WTC11 (cell line): ENCODE measurements at regions not wholly inside any gene's neighbourhood (a gene's known extent, or its start where the extent isn't known, plus 50 kb on each side); places are given as distances from the start of the nearest gene placed in this dataset.
"Not testable (repeated sequence)": the region's sequence is repeated elsewhere in the genome, so short reads cannot be mapped to it uniquely, and the experiment has no call there.

Experiments used
- ATAC-seq: fragments of 200-7000 bp; cut with Tn5 transposase; 2 replicates; pipeline ENCODE4 v1.10.0; 2021; ENCODE audit warnings: mild to moderate bottlenecking, moderate library complexity
- CTCF ChIA-PET: fragments of 300-600 bp; sonication (Branson Sonifier 250); formaldehyde crosslinking; loops from one replicate; lab custom pipeline; 2021; ENCODE audit warnings: antibody characterized with exemption; lab: Charles Lee
- POLR2A ChIA-PET: fragments of 350-600 bp; sonication (Branson Sonifier 250); formaldehyde crosslinking; loops from one replicate; lab custom pipeline; 2021; ENCODE audit warnings: antibody characterized with exemption; lab: Charles Lee
- DNase-seq: peaks from one replicate; pipeline ENCODE4 v3.0.0; 2021; ENCODE audit warnings: low spot score
- H3K27ac Mint-ChIP-seq: 2 replicates; pipeline ENCODE4 v1.8.0; 2021; ENCODE audit warnings: mixed read lengths
- H3K27me3 Mint-ChIP-seq: 2 replicates; pipeline ENCODE4 v1.8.0; 2021; ENCODE audit warnings: low read depth, mild to moderate bottlenecking, moderate library complexity, mixed read lengths
- H3K36me3 Mint-ChIP-seq: 2 replicates; pipeline ENCODE4 v1.8.0; 2021; ENCODE audit warnings: mixed read lengths
- H3K4me1 Mint-ChIP-seq: 2 replicates; pipeline ENCODE4 v1.8.0; 2022; ENCODE audit warnings: mixed read lengths
- H3K4me3 Mint-ChIP-seq: 2 replicates; pipeline ENCODE4 v1.8.0; 2021; ENCODE audit warnings: mild to moderate bottlenecking, moderate library complexity, mixed read lengths
- H3K9me3 Mint-ChIP-seq: 2 replicates; pipeline ENCODE4 v1.8.0; 2021; ENCODE audit warnings: mixed read lengths
- ATF3 ChIP-seq: sonication (generic); formaldehyde crosslinking; conservative IDR thresholded peaks from 2 replicates; pipeline ENCODE4 v1.8.1; 2022; ENCODE audit warnings: mild to moderate bottlenecking, missing genetic modification reagents
- CREM ChIP-seq: sonication (generic); formaldehyde crosslinking; IDR thresholded peaks from 2 replicates; pipeline ENCODE4 v1.8.1; 2022; ENCODE audit warnings: mild to moderate bottlenecking, missing genetic modification reagents, moderate library complexity
- ELF4 ChIP-seq: sonication (generic); formaldehyde crosslinking; IDR thresholded peaks from 2 replicates; pipeline ENCODE4 v1.8.1; 2022; ENCODE audit warnings: low read depth, mild to moderate bottlenecking, moderate library complexity, missing genetic modification reagents
- EMX1 ChIP-seq: fragments of 250-450 bp; sonication (Bioruptor Pico); IDR thresholded peaks from 2 replicates; pipeline ENCODE4 v1.8.0; 2021; ENCODE audit warnings: mild to moderate bottlenecking
- FOXJ3 ChIP-seq: sonication (generic); formaldehyde crosslinking; IDR thresholded peaks from 2 replicates; pipeline ENCODE4 v1.9.0; 2021; ENCODE audit warnings: missing genetic modification reagents, mild to moderate bottlenecking, borderline replicate concordance
- FOXP1 ChIP-seq: sonication (generic); formaldehyde crosslinking; IDR thresholded peaks from 2 replicates; pipeline ENCODE4 v1.8.0; 2022; ENCODE audit warnings: missing genetic modification reagents, mild to moderate bottlenecking, moderate library complexity, borderline replicate concordance
- KAT7 ChIP-seq: sonication (generic); formaldehyde crosslinking; IDR thresholded peaks from 2 replicates; pipeline ENCODE4 v1.8.1; 2023; ENCODE audit warnings: missing genetic modification reagents, mild to moderate bottlenecking, borderline replicate concordance
- NR1H2 ChIP-seq: sonication (generic); formaldehyde crosslinking; IDR thresholded peaks from 2 replicates; pipeline ENCODE4 v1.9.0; 2021; ENCODE audit warnings: mild to moderate bottlenecking, moderate library complexity, missing genetic modification reagents
- PRRX2 ChIP-seq: fragments of 250-450 bp; sonication (Bioruptor Pico); IDR thresholded peaks from 2 replicates; pipeline ENCODE4 v1.8.0; 2021; ENCODE audit warnings: mild to moderate bottlenecking
- RELA ChIP-seq: sonication (generic); formaldehyde crosslinking; IDR thresholded peaks from 2 replicates; pipeline ENCODE4 v1.8.1; 2022; ENCODE audit warnings: missing genetic modification reagents, mild to moderate bottlenecking, borderline replicate concordance
- SMAD3 ChIP-seq: sonication (generic); formaldehyde crosslinking; IDR thresholded peaks from 2 replicates; pipeline ENCODE4 v1.8.0; 2022; ENCODE audit warnings: missing genetic modification reagents, mild to moderate bottlenecking, borderline replicate concordance
- SMAD4 ChIP-seq: sonication (generic); formaldehyde crosslinking; IDR thresholded peaks from 2 replicates; pipeline ENCODE4 v1.8.0; 2022; ENCODE audit warnings: mild to moderate bottlenecking, missing genetic modification reagents
- TEAD4 ChIP-seq: sonication (generic); formaldehyde crosslinking; IDR thresholded peaks from 2 replicates; pipeline ENCODE4 v1.8.0; 2022; ENCODE audit warnings: mild to moderate bottlenecking, missing genetic modification reagents
- ZNF219 ChIP-seq: sonication (generic); formaldehyde crosslinking; IDR thresholded peaks from 2 replicates; pipeline ENCODE4 v1.8.0; 2023; ENCODE audit warnings: missing genetic modification reagents, mild to moderate bottlenecking, borderline replicate concordance
- ZNF263 ChIP-seq: sonication (generic); formaldehyde crosslinking; IDR thresholded peaks from 2 replicates; pipeline ENCODE4 v1.8.1; 2022; ENCODE audit warnings: low read depth, mild to moderate bottlenecking, moderate library complexity, missing genetic modification reagents
- ZNF317 ChIP-seq: sonication (generic); formaldehyde crosslinking; IDR thresholded peaks from 2 replicates; pipeline ENCODE4 v1.8.1; 2023; ENCODE audit warnings: low read depth, mild to moderate bottlenecking, moderate library complexity, missing genetic modification reagents, borderline replicate concordance
- ZNF416 ChIP-seq: fragments of 250-450 bp; sonication (Bioruptor Pico); IDR thresholded peaks from 2 replicates; pipeline ENCODE4 v1.9.0; 2021; ENCODE audit warnings: mild to moderate bottlenecking, inconsistent platforms
- ZNF671 ChIP-seq: fragments of 250-450 bp; sonication (Bioruptor Pico); IDR thresholded peaks from 2 replicates; pipeline ENCODE4 v1.8.0; 2021; ENCODE audit warnings: mild to moderate bottlenecking
- TF ChIP-seq, protein P1 (sequence below): sonication (generic); formaldehyde crosslinking; IDR thresholded peaks from 2 replicates; pipeline ENCODE4 v1.8.1; 2023; ENCODE audit warnings: mild to moderate bottlenecking, missing genetic modification reagents
- TF ChIP-seq, protein P2 (sequence below): sonication (generic); formaldehyde crosslinking; IDR thresholded peaks from 2 replicates; pipeline ENCODE4 v1.8.1; 2023; ENCODE audit warnings: mild to moderate bottlenecking, missing genetic modification reagents, moderate library complexity
- TF ChIP-seq, protein P3 (sequence below): sonication (generic); formaldehyde crosslinking; IDR thresholded peaks from 2 replicates; pipeline ENCODE4 v1.8.1; 2023; ENCODE audit warnings: mild to moderate bottlenecking, missing genetic modification reagents, moderate library complexity
- TF ChIP-seq, protein P4 (sequence below): sonication (generic); formaldehyde crosslinking; IDR thresholded peaks from 2 replicates; pipeline ENCODE4 v1.8.1; 2022; ENCODE audit warnings: mild to moderate bottlenecking, moderate library complexity, missing genetic modification reagents

DNA sequence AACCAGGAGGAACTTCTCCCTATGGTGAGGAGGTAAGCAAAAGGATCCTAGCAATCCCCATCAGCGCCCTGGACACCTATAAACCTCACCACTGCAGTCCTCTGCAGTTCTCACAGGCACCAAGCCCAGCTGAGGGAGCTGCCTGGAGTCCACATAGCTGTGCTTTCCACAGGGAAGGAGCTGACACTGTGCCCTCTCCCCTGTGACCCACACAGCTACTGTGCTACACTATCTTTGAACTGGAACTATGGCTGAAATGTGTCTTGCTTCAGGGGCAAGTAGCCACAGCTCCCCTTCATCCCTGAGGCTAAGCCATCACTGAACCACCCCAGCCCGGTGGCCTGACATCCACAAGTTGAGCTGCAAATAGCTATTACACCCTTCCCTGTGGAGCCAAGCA is 208.5 kb upstream of the RPL34 start:
- Mint-ChIP-seq H3K27me3 (no peaks in the 10 kb centered on the region; the same call in 1 of the 2 replicates), H3K9me3 (peaks cover 8% of the 10 kb centered on the region), H3K27ac (no peak overlapping the region), H3K36me3 (peaks cover 10% of the 10 kb centered on the region), H3K4me1 (peaks cover 8% of the 10 kb centered on the region), H3K4me3 (no peak overlapping the region)
- TF ChIP-seq ZNF263 (no peak), NR1H2 (no peak), RELA (CRISPR knock-in tag) (no peak), TEAD4 (CRISPR knock-in tag) (no peak), FOXP1 (CRISPR knock-in tag) (no peak), ELF4 (CRISPR knock-in tag) (no peak), SMAD3 (CRISPR knock-in tag) (no peak)
- TF ChIP-seq, protein P1, sequence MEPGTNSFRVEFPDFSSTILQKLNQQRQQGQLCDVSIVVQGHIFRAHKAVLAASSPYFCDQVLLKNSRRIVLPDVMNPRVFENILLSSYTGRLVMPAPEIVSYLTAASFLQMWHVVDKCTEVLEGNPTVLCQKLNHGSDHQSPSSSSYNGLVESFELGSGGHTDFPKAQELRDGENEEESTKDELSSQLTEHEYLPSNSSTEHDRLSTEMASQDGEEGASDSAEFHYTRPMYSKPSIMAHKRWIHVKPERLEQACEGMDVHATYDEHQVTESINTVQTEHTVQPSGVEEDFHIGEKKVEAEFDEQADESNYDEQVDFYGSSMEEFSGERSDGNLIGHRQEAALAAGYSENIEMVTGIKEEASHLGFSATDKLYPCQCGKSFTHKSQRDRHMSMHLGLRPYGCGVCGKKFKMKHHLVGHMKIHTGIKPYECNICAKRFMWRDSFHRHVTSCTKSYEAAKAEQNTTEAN (CRISPR knock-in tag): no peak
- no peak for ATAC-seq
- POLR2A ChIA-PET: no interaction called here
- DNase-seq: no peak
- CTCF ChIA-PET: interaction anchor here (1.1 kb wide), 1 partner anchor 160 kb away, joined by 4 read pairs; no protein-coding TSS in a partner anchor

- Mint-ChIP-seq H3K9me3 (peaks cover 18% of the 10 kb centered on the region), H3K36me3 (peaks cover 19% of the 10 kb centered on the region)
- DNase-seq, H3K27ac Mint-ChIP-seq, H3K4me1 Mint-ChIP-seq, POLR2A ChIA-PET, CTCF ChIA-PET, H3K4me3 Mint-ChIP-seq, H3K27me3 Mint-ChIP-seq, ATAC-seq: not testable (repeated sequence)
Measured at GRCh38 chr4:108409691-108410090, 210.7 kb upstream of the RPL34 start.

- H3K4me1 Mint-ChIP-seq: peaks cover under 1% of the 10 kb centered on the region
- no peak overlapping the region for H3K27ac Mint-ChIP-seq
- ChIA-PET CTCF (no interaction called here), POLR2A (no interaction called here)
- DNase-seq: no peak
- TF ChIP-seq TEAD4 (CRISPR knock-in tag) (no peak), KAT7 (CRISPR knock-in tag) (no peak), ZNF317 (CRISPR knock-in tag) (no peak), CREM (no peak), ATF3 (CRISPR knock-in tag) (no peak), ZNF219 (CRISPR knock-in tag) (no peak), FOXJ3 (CRISPR knock-in tag) (no peak), ZNF671 (CRISPR knock-in tag) (no peak), SMAD4 (no peak), EMX1 (CRISPR knock-in tag) (no peak), ZNF416 (no peak), PRRX2 (CRISPR knock-in tag) (no peak)
- TF ChIP-seq, protein P2, sequence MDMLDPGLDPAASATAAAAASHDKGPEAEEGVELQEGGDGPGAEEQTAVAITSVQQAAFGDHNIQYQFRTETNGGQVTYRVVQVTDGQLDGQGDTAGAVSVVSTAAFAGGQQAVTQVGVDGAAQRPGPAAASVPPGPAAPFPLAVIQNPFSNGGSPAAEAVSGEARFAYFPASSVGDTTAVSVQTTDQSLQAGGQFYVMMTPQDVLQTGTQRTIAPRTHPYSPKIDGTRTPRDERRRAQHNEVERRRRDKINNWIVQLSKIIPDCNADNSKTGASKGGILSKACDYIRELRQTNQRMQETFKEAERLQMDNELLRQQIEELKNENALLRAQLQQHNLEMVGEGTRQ (CRISPR knock-in tag): no peak
- TF ChIP-seq, protein P3, sequence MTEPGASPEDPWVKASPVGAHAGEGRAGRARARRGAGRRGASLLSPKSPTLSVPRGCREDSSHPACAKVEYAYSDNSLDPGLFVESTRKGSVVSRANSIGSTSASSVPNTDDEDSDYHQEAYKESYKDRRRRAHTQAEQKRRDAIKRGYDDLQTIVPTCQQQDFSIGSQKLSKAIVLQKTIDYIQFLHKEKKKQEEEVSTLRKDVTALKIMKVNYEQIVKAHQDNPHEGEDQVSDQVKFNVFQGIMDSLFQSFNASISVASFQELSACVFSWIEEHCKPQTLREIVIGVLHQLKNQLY (CRISPR knock-in tag): no peak
- TF ChIP-seq, protein P4, sequence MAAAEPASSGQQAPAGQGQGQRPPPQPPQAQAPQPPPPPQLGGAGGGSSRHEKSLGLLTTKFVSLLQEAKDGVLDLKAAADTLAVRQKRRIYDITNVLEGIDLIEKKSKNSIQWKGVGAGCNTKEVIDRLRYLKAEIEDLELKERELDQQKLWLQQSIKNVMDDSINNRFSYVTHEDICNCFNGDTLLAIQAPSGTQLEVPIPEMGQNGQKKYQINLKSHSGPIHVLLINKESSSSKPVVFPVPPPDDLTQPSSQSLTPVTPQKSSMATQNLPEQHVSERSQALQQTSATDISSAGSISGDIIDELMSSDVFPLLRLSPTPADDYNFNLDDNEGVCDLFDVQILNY: no peak
- H3K9me3 Mint-ChIP-seq: peaks cover 21% of the 10 kb centered on the region
- no peaks in the 10 kb centered on the region; the same call in 1 of the 2 replicates for H3K27me3 Mint-ChIP-seq
- no peak overlapping the region for H3K4me3 Mint-ChIP-seq
- peaks cover 19% of the 10 kb centered on the region for H3K36me3 Mint-ChIP-seq
- ATAC-seq: no peak
Measured at GRCh38 chr4:108405586-108405985, 214.8 kb upstream of the RPL34 start.
